Dermis blood vessel endothelial cell (primary cell): ENCODE measurements at regions not wholly inside any gene's neighbourhood (a gene's known extent, or its start where the extent isn't known, plus 50 kb on each side); places are given as distances from the start of the nearest gene placed in this dataset.
"Not testable (repeated sequence)": the region's sequence is repeated elsewhere in the genome, so short reads cannot be mapped to it uniquely, and the experiment has no call there.

Source experiments
- DNase-seq: peaks from one replicate; pipeline ENCODE4 v3.0.0; 2010

- peak; percentile 56 for DNase-seq
These were observed 180.9 kb downstream of the AIPL1 start for GRCh38 chr17:6254036-6254435.

GRCh38 chr17:6251640-6252039 lies 181.5 kb downstream of the WSCD1 start:
- DNase-seq = not testable (repeated sequence)

GRCh38 chr17:6249732-6250131 lies 179.6 kb downstream of the WSCD1 start:
- DNase-seq = peak; percentile 12

GRCh38 chr17:6248061-6248460 lies 177.9 kb downstream of the WSCD1 start:
- DNase-seq = no peak

GRCh38 chr17:6245301-6246177 lies 175.4 kb downstream of the WSCD1 start:
- no peak for DNase-seq

- no peak for DNase-seq
These were observed 174.6 kb downstream of the WSCD1 start for GRCh38 chr17:6244796-6245195.

GRCh38 chr17:6244253-6244652 lies 174.1 kb downstream of the WSCD1 start:
- no peak for DNase-seq

- no peak for DNase-seq
These were observed 173.0 kb downstream of the WSCD1 start for GRCh38 chr17:6243186-6243585.

- no peak for DNase-seq
These were observed 171.8 kb downstream of the WSCD1 start for GRCh38 chr17:6241996-6242395.

- no peak for DNase-seq
These were observed 171.2 kb downstream of the WSCD1 start for GRCh38 chr17:6241381-6241780.

- DNase-seq = no peak
These were observed 170.4 kb downstream of the WSCD1 start for GRCh38 chr17:6240601-6241000.

GRCh38 chr17:6240001-6240400 lies 169.8 kb downstream of the WSCD1 start:
- no peak for DNase-seq

GRCh38 chr17:6239241-6239798 lies 169.1 kb downstream of the WSCD1 start:
- DNase-seq = peak; percentile 53

GRCh38 chr17:6233856-6234255 lies 163.7 kb downstream of the WSCD1 start:
- no peak for DNase-seq

- no peak for DNase-seq
These were observed 163.2 kb downstream of the WSCD1 start for GRCh38 chr17:6233339-6233738.

GRCh38 chr17:6232732-6233101 lies 162.5 kb downstream of the WSCD1 start:
- no peak for DNase-seq

GRCh38 chr17:6231886-6232731 lies 161.9 kb downstream of the WSCD1 start:
- no peak for DNase-seq

- DNase-seq = no peak
These were observed 161.3 kb downstream of the WSCD1 start for GRCh38 chr17:6231465-6231864.

- DNase-seq = no peak
These were observed 148.2 kb downstream of the WSCD1 start for GRCh38 chr17:6218333-6218732.

- DNase-seq = no peak
These were observed 145.2 kb downstream of the WSCD1 start for GRCh38 chr17:6215071-6216035.

GRCh38 chr17:6213859-6214258 lies 143.7 kb downstream of the WSCD1 start:
- no peak for DNase-seq

GRCh38 chr17:6212766-6213165 lies 142.6 kb downstream of the WSCD1 start:
- DNase-seq = no peak
